ENCODE measurements at regions not wholly inside any gene's neighbourhood (a gene's known extent, or its start where the extent isn't known, plus 50 kb on each side); places are given as distances from the start of the nearest gene placed in this dataset.

GRCh38 chr5:153101235-153102180 is 389.0 kb upstream of the GRIA1 start:
- TF ChIP-seq CTCF (IDR thresholded peaks at IDR 0.05; ENCODE audit: low read depth, low read length), result no peak
- no peak for DNase-seq (ENCODE audit: extremely low read depth, low read depth)

GRCh38 chr5:153116916-153117315 is 373.6 kb upstream of the GRIA1 start:
- no peak for TF ChIP-seq CTCF (IDR thresholded peaks at IDR 0.05; ENCODE audit: low read depth, low read length)
- no peak for DNase-seq (ENCODE audit: extremely low read depth, low read depth)

- no peak for TF ChIP-seq CTCF (IDR thresholded peaks at IDR 0.05; ENCODE audit: low read depth, low read length)
- no peak for DNase-seq (ENCODE audit: extremely low read depth, low read depth)
Measured at GRCh38 chr5:153118018-153118417, 372.5 kb upstream of the GRIA1 start.

- DNase-seq (ENCODE audit: extremely low read depth, low read depth), result no peak
- no peak for TF ChIP-seq CTCF (IDR thresholded peaks at IDR 0.05; ENCODE audit: low read depth, low read length)
Measured at GRCh38 chr5:153122403-153122802, 368.1 kb upstream of the GRIA1 start.

- DNase-seq (ENCODE audit: extremely low read depth, low read depth), result no peak
- no peak for TF ChIP-seq CTCF (IDR thresholded peaks at IDR 0.05; ENCODE audit: low read depth, low read length)
Measured at GRCh38 chr5:153130296-153130695, 360.2 kb upstream of the GRIA1 start.

GRCh38 chr5:153135411-153135810 is 355.1 kb upstream of the GRIA1 start:
- DNase-seq (ENCODE audit: extremely low read depth, low read depth), result no peak
- TF ChIP-seq CTCF (IDR thresholded peaks at IDR 0.05; ENCODE audit: low read depth, low read length), result no peak

GRCh38 chr5:153136910-153137614 is 353.4 kb upstream of the GRIA1 start:
- no peak for TF ChIP-seq CTCF (IDR thresholded peaks at IDR 0.05; ENCODE audit: low read depth, low read length)
- no peak for DNase-seq (ENCODE audit: extremely low read depth, low read depth)

Data from AG09319 (cell line).